CD4-positive, alpha-beta T cell treated with Interleukin-10 for 1 hour (primary cell): ENCODE measurements at regions not wholly inside any gene's neighbourhood (a gene's known extent, or its start where the extent isn't known, plus 50 kb on each side); places are given as distances from the start of the nearest gene placed in this dataset.

Source experiments
- DNase-seq: peaks from one replicate; pipeline ENCODE4 v3.0.0-alpha.2; 2020

DNA sequence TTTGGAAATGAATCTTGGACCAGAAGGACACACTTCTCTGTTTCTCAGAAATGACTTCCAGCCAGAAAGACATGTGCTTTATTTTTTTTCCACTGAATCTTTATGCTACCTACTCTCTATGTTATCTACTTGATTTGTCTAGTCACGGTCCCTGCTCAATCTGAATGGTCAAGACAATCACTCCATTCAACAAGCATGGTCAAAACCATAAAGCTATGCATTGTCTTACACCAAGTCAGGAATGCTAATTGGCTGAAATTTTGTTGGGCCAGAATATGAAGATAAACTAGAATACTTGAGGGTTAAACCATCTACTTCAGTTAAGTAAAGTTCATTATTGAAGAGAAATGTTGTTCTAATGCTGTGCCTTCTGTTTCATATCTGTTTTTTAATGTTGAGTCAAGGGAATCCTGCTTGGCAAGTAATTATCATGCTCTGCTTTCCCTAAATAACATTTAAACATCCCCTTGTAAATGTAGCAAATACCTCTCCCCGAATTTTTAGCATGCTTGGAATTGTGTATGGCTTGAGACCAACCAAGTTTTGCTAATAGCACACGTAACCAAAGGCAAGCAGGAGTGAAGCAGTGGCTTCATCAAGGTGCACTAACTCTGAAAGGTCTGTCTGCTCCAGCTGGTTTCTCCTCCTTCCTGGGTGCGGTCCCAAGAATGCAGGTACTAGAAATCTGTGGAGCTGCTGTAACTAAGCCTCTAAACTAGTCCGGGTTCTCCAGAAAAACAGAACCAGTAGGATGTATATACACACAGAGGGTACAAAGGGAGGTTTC lies 190.3 kb upstream of the CDYL start:
- DNase-seq = no peak

DNA sequence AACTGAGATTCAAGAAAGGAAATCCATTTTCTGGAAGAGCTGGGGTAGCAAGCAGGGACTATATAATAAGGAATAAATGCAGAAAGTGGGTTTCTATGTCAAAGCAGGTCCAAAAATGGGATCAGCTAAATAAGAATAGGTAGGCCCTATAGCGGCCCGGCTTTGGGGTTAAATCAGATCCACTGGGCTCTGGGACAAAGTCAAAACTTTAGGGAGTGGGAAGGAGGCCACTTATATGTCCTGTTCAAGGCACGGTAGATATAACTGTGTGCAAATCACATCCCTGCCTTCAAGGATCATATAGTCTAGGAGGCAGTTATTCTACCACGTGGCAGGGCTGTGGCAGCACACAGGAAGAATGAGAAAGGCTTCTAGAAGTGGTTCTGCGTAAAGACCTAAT lies 191.4 kb upstream of the CDYL start:
- DNase-seq = no peak

DNA sequence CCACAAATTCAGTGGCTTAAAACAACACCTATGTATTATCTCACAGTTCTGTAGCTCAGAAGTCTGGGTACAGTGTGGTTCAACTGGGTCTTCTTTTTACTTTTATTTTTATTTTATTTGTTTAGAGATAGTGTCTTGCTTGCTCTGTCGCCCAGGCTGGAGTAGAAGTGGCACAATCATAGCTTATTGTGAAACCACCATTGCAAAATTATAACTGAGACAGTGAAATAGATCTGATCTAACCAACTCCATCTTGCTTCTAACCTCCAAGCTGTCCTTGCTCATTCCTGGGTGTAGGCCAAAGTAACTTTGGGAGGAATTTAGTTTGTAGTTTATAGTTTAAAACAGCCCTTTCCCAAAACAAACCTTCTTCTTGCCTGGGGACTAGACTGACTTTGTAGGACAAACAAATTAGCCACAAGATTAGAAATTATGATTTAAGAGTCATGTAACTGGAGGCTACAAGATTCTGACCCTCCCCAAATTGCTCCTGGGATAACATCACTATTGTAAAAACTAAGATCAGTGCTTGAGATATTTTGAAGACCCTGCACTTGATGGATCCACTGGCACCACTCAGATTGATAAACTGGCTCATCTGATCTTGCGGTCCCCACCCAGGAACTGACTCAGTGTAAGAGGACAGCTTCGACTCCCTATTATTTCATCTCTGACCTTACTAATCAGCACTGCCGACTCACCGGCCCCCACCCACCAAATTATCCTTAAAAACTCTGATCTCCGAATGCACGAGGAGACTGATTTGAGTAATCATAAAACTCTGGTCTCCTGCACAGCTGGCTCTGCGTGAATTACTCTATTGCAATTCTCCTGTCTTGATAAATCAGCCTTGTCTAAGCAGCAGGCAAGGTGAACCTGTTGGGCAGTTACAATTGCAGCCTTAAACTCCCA lies 193.4 kb upstream of the CDYL start:
- DNase-seq = no peak

DNA sequence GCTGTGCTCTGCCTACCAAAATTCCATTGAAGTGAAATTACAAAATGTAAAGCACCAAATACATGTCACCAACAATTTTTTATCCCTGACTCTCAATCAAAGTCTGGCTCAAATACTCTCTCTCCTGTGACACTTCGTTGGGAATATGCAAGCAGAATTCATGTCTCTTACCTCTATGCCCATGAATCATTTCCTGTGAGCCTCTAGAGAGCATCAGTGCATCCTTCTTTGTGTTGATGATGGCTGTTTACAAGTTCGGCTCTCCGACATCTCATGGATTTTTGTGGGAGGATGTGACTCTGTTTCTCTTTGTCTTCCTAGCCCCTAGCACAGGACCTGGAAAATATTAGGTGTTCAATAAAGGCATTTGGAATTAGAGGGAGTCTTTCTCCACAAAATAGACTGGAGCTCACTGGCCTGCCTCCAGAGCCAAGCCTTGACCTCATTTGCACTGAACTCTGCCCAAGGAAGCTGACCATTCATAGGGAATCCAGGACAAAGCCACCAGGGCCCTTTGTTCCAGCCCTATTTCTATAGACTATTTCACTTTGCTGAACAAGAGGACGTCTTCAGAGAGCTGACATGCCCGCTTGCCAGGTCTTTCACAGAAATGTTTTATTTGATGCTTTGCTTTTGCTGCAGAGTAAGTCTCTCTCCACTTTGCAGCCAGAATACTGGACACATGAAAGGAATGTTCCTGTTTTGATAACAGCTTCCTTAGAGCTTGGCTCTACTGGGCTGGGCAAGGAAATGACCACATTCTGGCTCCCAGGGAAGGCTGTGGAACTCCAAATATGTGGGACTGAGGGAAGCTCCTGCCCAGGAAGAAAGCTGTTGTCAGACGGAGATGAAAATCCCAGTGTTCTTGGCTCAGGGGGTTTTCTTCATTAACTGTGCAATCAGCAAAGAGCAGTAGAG lies 194.5 kb upstream of the CDYL start:
- DNase-seq = no peak

DNA sequence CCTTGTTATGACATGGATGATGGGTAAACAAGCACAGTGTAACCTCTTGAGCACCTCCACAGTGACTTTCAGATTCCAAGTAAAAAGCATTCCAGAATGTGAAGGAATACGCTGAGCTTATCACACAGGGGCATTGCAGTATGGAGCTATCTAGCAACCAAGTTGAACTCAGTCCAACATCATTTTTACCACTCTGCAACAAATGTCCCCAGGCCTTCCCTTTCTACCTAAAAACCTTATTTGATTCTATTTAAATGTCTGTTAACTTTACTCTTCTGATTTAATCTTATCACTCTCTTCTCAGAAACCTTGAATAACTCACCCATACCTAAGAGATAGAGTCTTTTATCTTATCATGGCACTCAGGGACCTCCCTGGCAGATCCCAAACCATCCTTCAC lies 195.8 kb upstream of the CDYL start:
- no peak for DNase-seq

DNA sequence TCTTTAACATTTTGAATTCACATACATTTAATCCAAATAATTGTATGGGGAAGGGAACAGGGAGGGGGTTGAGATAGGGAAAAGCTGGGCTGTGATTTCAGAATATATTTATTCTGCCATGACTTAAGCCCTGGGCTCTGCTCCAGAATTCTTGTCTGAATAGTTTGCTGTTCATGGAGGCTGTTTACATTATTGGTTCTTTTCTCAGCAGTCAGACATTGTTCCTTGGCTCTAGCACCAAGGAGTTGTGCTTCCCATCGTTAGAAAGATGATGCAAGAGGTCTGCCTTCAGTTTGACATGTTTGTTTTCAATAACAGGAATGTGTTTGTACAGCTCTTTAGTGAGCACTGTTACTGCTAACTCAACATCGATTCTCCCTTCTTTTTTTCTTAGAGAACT lies 198.8 kb upstream of the CDYL start:
- no peak for DNase-seq

DNA sequence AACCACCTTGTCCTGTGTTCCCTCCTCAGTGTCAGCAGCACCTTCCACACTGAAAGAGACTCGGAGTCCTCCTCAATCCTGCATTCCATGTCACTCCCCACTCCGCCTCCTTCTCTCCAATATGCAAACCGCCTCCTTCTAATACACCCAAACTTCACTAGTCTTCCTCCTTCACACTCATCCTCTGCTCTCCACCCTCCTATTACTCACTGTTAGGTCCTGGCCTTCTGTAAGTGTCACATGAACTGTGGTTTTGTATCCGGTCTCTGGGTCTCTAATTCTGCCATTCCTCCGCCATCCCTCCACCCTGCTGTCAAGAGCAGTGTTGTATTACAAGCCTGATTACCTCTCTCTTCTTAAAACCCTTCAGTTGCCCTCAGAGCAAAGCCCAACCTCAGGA lies 200.5 kb upstream of the CDYL start:
- DNase-seq = no peak

DNA sequence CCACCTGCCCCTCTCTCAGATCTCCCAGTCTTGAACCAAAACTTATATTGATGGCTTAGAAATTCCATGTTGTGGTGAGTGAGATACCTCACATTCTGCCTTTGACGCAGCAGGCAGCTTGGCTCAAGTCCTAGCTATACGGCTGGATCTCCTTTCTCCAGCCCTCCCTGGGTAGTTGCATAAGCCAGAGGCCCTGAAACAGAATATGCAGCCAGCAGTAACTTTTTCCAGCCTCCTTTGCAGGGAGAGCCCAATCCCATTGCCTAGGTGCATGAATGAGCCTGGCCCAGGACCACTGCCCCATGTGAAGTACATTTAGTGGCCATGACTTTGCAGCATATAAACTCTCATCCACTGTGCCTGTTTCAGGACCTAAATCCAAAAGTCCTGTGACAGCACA lies 202.2 kb upstream of the CDYL start:
- no peak for DNase-seq

DNA sequence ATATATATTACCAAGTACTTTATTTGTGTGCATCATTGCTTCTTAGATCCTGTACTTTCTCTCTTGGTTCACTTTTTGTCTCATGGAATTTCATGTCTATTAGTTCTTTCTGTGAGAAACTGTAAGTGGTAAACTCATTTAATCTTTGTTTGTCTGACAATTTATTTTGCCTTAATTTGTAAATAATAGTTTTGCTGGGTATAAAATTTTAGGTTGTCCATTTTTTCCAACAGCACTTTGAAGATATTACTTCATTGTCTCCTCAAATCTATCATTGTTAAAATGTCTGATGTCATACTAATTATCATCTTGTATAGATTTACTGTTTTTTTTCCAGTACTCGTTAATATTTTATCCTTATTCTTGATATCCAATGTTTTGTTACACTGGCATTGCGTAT lies 205.2 kb upstream of the CDYL start:
- DNase-seq = no peak

DNA sequence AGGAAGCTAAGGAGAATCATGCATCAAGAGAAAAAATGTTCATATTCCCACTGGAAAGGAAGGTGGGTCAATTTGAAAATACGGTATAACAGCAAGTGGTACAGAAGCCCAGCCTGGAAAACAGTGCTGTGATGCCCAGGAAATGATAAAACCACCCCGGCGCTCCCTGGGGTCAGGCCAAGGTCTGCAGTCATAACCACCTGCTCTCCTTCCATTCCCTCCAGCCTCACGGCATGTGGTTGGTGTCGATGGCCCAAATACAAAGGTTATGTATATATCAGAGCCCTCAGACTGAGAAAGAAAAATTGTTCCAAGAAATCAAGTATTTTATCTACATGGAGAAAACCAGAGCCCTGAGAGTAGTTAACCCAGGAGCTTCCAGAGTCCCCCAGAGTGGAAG lies 208.1 kb upstream of the CDYL start:
- no peak for DNase-seq

DNA sequence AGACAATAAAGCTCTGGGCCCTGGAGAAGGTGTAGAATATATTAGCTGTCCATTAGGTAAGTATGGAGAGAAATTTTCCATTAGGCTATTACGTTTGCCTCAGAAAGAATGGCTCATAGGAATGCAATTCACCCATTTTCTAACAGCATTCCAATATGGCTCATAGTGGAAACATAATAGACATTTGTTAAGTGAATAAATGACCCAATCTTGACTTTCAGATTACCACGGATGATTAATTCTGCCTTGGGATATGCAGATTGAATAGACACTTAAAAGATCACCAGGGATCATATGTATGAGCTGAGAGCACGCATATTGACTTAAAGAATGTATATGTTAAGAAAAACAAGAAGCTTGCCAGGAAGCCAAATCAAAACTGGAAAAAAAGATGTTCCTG lies 209.1 kb upstream of the CDYL start:
- no peak for DNase-seq

DNA sequence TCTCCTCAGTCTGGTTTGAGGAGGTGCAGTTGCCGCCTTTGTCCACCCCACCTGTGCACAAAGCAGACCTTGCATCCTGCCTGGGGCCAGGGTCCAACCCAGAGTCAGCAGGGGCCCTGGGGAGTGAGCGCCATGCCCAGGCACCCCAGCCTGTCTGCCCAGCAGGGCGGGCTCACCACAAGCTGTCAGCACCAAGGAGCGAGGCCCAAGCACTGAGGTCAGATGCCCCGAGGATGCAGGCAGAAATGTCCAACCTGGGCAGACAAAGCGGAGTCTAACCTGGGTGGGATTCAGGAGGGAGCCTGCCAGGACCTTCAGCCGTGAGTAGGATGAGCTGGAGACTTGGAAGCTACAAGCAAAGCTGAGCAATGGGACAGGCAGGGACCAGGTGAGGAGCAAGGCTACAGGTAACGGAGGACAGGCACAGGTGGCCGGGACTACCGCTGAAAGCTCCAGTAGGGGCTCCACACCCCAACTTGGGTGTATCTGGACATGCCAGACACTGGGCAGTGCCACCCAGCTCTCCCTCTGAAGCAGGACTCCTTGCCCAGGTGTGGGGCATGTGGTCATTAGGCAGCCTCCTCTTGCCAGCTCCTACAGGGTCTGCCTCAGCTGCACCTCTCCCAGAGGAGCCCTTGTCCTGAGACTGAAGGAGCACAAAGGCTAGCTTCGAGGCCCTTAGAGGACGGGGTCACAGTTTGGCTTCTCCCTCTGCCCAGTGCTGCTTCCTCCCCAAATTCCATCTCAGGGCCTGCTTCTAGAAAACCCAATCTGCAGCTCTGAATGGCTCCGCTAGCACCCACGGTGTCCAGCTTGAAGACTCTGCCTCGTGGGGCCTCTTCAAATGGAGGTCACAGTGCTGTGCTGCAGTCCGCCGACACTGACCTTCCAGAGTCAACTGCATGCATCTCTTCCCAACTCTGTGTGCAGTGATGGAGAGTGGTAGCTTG lies 210.6 kb upstream of the CDYL start:
- DNase-seq = no peak

DNA sequence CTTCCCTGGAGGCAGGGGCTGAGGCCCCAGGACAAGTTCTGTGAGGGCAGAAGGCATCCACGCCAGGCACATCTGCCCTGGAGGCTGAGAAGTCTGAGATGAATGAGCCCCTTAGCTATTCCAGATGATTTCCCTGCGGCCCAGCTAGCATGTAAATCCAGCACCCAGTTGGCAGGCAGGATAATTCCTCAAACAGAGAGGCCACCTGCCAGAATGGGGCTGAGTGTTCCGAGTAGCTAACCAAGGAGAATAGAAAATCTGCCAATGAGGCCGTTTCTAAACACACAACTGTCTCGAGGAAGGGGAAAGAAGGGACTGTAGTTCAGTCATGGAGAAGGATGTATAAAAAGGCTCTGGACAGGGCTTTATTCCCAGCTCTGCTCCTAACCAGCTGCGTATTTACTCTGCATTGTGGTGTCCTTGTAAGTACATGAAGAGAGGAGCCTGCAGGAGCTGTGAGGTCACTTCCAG lies 211.4 kb upstream of the CDYL start:
- DNase-seq = no peak

DNA sequence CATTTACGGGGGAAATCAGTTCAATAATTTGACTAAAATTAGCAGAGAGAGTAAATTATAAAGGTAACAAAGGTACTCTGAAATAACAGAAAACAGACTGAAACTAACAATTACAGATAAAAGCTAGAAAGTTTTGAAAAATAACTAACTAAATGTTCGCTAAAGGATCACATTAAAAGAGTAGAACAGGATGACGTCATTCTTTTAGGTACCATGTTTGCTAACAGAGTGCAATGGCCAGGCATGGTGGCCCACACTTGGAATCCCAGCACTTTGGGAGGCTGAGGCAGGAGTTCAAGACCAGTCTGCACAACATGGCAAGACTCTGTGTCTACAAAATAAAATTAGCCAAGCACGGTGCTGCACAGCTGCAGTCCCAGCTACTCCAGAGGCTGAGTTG lies 212.3 kb upstream of the CDYL start:
- no peak for DNase-seq

DNA sequence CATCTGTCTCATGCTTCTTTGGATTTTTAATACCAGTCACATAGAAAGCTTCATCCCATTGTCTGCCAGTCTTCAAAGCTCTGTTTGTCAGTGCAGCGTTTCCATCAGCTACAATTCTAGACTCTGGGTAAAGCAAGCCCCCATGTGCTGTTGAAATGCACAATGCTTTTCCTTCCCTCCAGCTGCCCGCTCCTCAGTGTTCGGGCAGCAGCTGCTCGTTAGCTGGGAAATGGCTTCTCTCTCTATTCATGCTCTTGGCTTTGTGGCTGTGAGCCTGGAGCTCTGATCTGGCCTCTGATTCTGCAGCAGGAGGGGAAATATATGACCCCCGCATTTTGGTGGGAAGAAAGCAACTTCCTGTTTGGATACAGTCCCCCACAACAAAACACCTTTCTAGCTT lies 213.0 kb upstream of the CDYL start:
- no peak for DNase-seq

DNA sequence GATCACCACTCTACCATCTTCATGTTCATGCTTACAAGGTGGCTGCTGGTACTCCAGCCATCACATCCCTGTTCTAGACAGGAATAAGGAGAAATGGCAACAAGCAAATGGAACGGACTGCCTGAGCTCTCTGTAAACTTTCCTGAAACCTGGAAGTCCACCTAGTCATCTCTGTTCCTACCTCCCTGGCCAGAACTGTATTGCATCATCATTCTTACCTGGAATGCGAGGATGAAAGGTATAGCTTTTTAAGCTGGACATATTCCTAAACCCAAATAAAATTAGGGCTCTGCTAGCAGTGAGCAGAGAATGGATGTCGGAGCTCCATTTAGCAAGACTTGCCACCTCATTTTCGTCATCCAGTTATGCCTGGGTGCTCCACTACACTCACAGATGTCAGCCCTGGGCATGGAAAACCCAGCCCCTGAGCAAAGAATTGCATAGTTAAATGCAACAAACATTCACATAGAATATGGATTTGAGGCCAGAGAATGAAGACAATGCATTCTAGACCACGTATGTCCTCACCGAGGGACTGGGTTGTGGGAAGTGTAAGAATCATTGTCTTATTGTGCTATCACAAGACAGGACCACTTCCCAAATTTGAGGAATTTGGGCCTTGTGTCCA lies 214.3 kb upstream of the CDYL start:
- DNase-seq = no peak

DNA sequence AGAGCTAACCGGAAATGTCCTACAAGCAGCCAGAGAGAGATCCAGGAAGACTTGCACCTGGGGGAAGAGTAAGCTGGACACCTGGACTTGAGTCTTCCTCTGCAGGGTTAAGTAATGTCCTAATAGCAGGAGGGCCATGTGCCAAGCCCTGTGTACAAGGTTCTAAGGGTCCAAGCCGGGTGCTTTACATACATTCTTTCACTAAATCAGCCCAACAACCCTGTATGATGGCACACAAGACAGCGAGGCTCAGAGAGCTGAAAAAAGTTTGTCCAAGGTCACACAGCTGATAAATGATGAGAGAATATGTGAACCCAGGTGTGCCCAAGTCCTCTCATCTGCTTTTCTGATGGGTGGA lies 215.1 kb upstream of the CDYL start:
- DNase-seq = no peak

DNA sequence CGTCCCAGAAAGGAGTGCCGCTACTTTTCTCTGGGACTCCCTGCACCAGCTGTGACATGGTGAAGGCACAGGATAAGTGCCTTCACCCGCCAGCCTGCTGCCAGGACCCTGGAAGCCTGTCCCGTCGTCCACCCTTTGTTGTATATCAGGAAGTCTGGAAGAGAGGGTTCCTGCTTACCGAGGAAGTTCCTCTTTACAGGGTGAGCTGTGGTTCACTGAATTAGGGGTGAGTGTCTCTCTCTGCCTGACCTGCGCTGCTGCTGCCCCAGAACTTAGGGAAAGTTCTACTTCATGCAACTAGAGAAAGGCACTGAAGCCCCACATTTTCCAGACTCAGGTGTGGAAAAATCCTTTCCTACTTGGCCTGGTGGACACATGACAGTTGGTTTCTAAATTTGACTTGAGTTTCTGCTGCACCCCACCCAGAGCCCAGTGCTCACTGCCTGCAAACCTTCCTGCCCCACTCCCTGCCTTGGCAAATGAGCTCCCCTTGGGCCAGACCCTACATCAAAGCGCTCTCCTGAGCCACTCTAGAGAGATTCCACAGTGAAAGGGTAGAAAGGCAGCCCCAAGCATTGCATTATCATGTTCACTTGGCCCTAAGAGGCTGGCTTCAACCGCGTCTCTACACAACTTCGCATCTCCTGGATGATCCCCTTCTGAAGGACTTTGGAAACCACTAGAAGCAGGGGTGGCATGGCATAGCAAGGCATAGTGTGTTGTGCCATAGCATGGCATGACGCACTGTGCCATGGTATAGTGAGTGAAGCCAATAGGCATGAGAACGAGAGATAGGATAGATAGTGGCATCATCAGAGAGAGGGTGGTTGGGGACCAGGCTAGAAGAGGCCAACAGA lies 215.8 kb upstream of the CDYL start:
- DNase-seq = no peak

DNA sequence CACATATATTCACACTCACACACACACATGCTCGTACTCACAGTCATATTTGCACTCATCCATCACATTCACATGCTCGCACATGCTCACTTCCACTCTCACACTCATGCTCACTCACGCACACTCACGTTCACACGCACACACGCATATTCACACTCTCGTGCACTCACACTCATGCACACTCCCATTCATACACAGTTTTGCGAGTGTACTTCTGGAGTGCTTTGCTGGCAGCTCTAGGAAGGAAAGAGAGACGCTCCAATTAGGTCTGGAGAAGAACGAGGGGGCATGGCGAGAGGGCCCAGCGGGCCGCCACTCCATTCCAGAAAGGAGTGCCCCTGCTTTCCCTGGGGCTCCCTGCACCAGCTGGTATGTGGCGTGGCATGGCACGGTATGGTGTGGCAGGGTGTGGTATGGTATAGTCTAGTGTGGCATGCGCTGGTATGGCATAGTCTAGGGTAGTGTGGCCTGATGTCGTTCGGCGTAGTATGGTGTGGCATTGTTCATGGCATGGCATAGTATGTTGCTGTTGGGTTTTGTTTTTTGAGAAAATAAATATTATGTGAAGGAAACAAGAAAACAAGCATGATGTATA lies 216.8 kb upstream of the CDYL start:
- DNase-seq = no peak

DNA sequence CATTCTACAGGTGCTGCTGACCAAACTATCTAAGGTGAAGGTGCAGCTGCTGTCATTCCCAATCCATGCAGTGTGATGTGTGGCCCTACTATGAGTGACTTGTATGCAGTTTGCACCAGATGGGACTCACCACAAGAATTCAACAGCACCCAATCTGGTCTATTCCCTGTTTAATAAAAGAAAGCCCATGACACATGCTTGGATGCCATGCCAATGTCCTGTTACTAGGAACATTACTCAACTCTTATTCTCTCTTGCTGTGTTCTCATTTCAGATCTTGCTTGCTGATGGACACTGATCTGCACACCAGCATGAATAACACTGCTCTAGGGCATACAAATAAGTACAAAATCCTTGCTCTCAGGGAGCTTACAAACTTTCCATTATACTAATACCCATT lies 221.6 kb upstream of the CDYL start:
- DNase-seq = no peak
